ENCODE measurements at regions not wholly inside any gene's neighbourhood (a gene's known extent, or its start where the extent isn't known, plus 50 kb on each side); places are given as distances from the start of the nearest gene placed in this dataset.
A peak's percentile ranks its signal among the peaks of the same experiment; 100 is the strongest.

DNA sequence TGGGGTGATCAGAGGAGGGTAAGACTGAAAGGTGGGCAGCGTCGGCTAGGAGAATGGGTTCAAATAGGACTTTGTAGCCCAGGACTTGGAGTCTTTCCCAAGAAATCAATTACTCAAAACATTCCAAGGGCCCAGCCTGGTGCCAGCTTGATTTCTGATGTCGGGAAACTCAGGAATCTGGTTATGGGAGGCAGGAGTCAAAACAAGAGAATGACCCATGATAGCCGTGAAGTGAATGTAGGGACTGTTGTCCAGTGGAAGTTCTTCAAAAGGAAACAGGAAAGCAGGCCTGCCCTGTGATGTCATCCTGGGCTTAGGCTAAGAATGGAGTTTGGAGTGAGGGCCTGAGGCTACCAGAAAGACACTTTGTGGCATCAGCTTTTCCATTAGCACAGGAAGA, 67.4 kb upstream of the SLC14A2 start:
- CTCF ChIA-PET (ENCODE audit: low intra/inter-chr PET ratio, low total read pairs): no interaction called here
- no peaks in the 10 kb centered on the region for H4K20me1 ChIP-seq (ENCODE audit: insufficient read depth, low read length)
- no peak overlapping the region for H3K27ac ChIP-seq (ENCODE audit: extremely low read length, insufficient read depth, low read length)
- TF ChIP-seq ZNF317 (CRISPR knock-in tag; IDR thresholded peaks at IDR 0.05) (peak; percentile 91), FOXK1 (CRISPR knock-in tag; IDR thresholded peaks at IDR 0.05; ENCODE audit: borderline replicate concordance, low read depth) (no peak)
- POLR2A ChIA-PET: no interaction called here
- in situ Hi-C loops (cut with HindIII; ENCODE audit: extremely low pct_ligation_motif_present, low pct_unique_long_range_greater_than_20kb) (no loop called here), intact Hi-C loops (cut with micrococcal nuclease; ENCODE audit: unreplicated experiment) (no loop called here)
- 52% methylated on average over 4 of the region's 4 CpGs for WGBS (ENCODE audit: low lambda C conversion rate)
- no peak for ATAC-seq
- no peaks in the 10 kb centered on the region for H3K79me2 ChIP-seq (ENCODE audit: insufficient read depth, low read length)
- no TSS peak for BruUV-seq (replicated peaks)
- no peaks in the 10 kb centered on the region for H3K9me3 ChIP-seq (ENCODE audit: low read length)
- 0 out of 2 replicates have a peak overlapping the region, but pooled peaks have one; percentile 10 for H3K4me2 ChIP-seq (ENCODE audit: low read depth, low read length)
- peaks cover 16% of the 10 kb centered on the region for H3K4me1 ChIP-seq (ENCODE audit: insufficient read depth, low read length)
- H3K4me3 ChIP-seq (replicated peaks in 1 of 3; ENCODE audit: insufficient read depth in 1 of 3, low read depth in 2 of 3, low read length in 3 of 3): no peak overlapping the region
- DNase-seq (ENCODE audit: low spot score): no peak
- H2AFZ ChIP-seq (ENCODE audit: low read length): no peak overlapping the region
- FAIRE-seq: no peak
- H3K9ac ChIP-seq (ENCODE audit: insufficient read depth, low read depth, low read length): no peak overlapping the region
- H3K27me3 ChIP-seq (ENCODE audit: control insufficient read depth in 1 of 2, insufficient read depth in 2 of 2, low read length in 2 of 2): 0 out of 5 replicates have a peak, but pooled peaks cover 0 to 3% of the 10 kb centered on the region in 2 experiments
- H3K36me3 ChIP-seq (replicated peaks in 1 of 2; ENCODE audit: control insufficient read depth in 1 of 2, insufficient read depth in 2 of 2, low read length in 2 of 2): no peaks in the 10 kb centered on the region

DNA sequence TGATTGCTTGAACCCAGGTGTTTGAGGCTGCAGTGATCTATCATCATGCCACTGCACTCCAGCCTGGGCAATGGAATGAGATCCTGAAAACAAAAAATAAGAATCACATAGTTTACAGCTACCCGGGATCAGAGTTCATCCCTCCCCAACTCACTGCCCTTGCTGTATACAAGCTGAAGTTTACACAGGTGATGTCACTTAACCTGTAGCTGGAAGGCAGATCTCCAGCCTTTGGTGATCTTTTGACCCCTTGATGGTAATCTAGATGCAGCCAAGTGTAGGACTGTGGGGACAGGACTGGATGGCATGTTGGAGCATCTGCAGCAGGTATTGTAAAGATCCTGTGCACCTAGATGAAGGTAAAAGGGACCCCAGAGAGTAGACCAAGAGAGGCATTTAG, 66.7 kb upstream of the SLC14A2 start:
- no peak overlapping the region for H2AFZ ChIP-seq (ENCODE audit: low read length)
- ChIA-PET CTCF (ENCODE audit: low intra/inter-chr PET ratio, low total read pairs) (no interaction called here), POLR2A (no interaction called here)
- DNase-seq (ENCODE audit: low spot score) (peak; percentile 66), FAIRE-seq (peak; percentile 21), ATAC-seq (peak; percentile 98)
- intact Hi-C loops (cut with micrococcal nuclease; ENCODE audit: unreplicated experiment) (no loop called here), in situ Hi-C loops (cut with HindIII; ENCODE audit: extremely low pct_ligation_motif_present, low pct_unique_long_range_greater_than_20kb) (no loop called here)
- H3K9me3 ChIP-seq (ENCODE audit: low read length): no peaks in the 10 kb centered on the region
- no peaks in the 10 kb centered on the region for H3K36me3 ChIP-seq (replicated peaks in 1 of 2; ENCODE audit: control insufficient read depth in 1 of 2, insufficient read depth in 2 of 2, low read length in 2 of 2)
- H4K20me1 ChIP-seq (ENCODE audit: insufficient read depth, low read length): no peaks in the 10 kb centered on the region
- 0% methylated on average over 1 of the region's 1 CpG for WGBS (ENCODE audit: low lambda C conversion rate)
- BruUV-seq (replicated peaks): no TSS peak
- H3K27ac ChIP-seq (ENCODE audit: extremely low read length, insufficient read depth, low read length): no peak overlapping the region
- 0 out of 2 replicates have a peak overlapping the region, but pooled peaks have one; percentile 10 for H3K4me2 ChIP-seq (ENCODE audit: low read depth, low read length)
- H3K4me1 ChIP-seq (ENCODE audit: insufficient read depth, low read length): peaks cover 16% of the 10 kb centered on the region
- 0 out of 5 replicates have a peak, but pooled peaks cover 0 to 3% of the 10 kb centered on the region in 2 experiments for H3K27me3 ChIP-seq (ENCODE audit: control insufficient read depth in 1 of 2, insufficient read depth in 2 of 2, low read length in 2 of 2)
- no peak overlapping the region for H3K4me3 ChIP-seq (replicated peaks in 1 of 3; ENCODE audit: insufficient read depth in 1 of 3, low read depth in 2 of 3, low read length in 3 of 3)
- no peaks in the 10 kb centered on the region for H3K79me2 ChIP-seq (ENCODE audit: insufficient read depth, low read length)
- H3K9ac ChIP-seq (ENCODE audit: insufficient read depth, low read depth, low read length): no peak overlapping the region
- TF ChIP-seq CAMTA2 (CRISPR knock-in tag; IDR thresholded peaks at IDR 0.05; ENCODE audit: borderline replicate concordance) (no peak), ISL2 (CRISPR knock-in tag; IDR thresholded peaks at IDR 0.05) (no peak), GATAD1 (CRISPR knock-in tag; IDR thresholded peaks at IDR 0.05) (no peak), NCOA2 (CRISPR knock-in tag; IDR thresholded peaks at IDR 0.05) (no peak), ZNF460 (CRISPR knock-in tag; IDR thresholded peaks at IDR 0.05; ENCODE audit: borderline replicate concordance) (no peak), SMARCC2 (IDR thresholded peaks at IDR 0.05) (no peak), ZNF777 (CRISPR knock-in tag; IDR thresholded peaks at IDR 0.05) (no peak), SPEN (CRISPR knock-in tag; IDR thresholded peaks at IDR 0.05; ENCODE audit: low read depth) (peak; percentile 38; the same call in 1 of the 2 replicates), MIXL1 (CRISPR knock-in tag; IDR thresholded peaks at IDR 0.05) (0 out of 2 replicates have a peak, but pooled peaks have one; percentile 31), JARID2 (CRISPR knock-in tag; IDR thresholded peaks at IDR 0.05; ENCODE audit: insufficient replicate concordance) (no peak), ELF3 (CRISPR knock-in tag; IDR thresholded peaks at IDR 0.05) (peak; percentile 27; the same call in 1 of the 2 replicates), ZBTB20 (CRISPR knock-in tag; IDR thresholded peaks at IDR 0.05; ENCODE audit: borderline replicate concordance, low read depth) (peak; percentile 83; the same call in 1 of the 2 replicates), THAP11 (CRISPR knock-in tag; IDR thresholded peaks at IDR 0.05) (0 out of 2 replicates have a peak, but pooled peaks have one; percentile 20)
- TF ChIP-seq, protein P1, sequence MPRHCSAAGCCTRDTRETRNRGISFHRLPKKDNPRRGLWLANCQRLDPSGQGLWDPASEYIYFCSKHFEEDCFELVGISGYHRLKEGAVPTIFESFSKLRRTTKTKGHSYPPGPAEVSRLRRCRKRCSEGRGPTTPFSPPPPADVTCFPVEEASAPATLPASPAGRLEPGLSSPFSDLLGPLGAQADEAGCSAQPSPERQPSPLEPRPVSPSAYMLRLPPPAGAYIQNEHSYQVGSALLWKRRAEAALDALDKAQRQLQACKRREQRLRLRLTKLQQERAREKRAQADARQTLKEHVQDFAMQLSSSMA (CRISPR knock-in tag; IDR thresholded peaks at IDR 0.05): no peak
- TF ChIP-seq, protein P2, sequence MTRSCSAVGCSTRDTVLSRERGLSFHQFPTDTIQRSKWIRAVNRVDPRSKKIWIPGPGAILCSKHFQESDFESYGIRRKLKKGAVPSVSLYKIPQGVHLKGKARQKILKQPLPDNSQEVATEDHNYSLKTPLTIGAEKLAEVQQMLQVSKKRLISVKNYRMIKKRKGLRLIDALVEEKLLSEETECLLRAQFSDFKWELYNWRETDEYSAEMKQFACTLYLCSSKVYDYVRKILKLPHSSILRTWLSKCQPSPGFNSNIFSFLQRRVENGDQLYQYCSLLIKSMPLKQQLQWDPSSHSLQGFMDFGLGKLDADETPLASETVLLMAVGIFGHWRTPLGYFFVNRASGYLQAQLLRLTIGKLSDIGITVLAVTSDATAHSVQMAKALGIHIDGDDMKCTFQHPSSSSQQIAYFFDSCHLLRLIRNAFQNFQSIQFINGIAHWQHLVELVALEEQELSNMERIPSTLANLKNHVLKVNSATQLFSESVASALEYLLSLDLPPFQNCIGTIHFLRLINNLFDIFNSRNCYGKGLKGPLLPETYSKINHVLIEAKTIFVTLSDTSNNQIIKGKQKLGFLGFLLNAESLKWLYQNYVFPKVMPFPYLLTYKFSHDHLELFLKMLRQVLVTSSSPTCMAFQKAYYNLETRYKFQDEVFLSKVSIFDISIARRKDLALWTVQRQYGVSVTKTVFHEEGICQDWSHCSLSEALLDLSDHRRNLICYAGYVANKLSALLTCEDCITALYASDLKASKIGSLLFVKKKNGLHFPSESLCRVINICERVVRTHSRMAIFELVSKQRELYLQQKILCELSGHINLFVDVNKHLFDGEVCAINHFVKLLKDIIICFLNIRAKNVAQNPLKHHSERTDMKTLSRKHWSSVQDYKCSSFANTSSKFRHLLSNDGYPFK (CRISPR knock-in tag; IDR thresholded peaks at IDR 0.05; ENCODE audit: borderline replicate concordance): no peak
